ENCODE measurements at regions not wholly inside any gene's neighbourhood (a gene's known extent, or its start where the extent isn't known, plus 50 kb on each side); places are given as distances from the start of the nearest gene placed in this dataset.
A peak's percentile ranks its signal among the peaks of the same experiment; 100 is the strongest.

DNA sequence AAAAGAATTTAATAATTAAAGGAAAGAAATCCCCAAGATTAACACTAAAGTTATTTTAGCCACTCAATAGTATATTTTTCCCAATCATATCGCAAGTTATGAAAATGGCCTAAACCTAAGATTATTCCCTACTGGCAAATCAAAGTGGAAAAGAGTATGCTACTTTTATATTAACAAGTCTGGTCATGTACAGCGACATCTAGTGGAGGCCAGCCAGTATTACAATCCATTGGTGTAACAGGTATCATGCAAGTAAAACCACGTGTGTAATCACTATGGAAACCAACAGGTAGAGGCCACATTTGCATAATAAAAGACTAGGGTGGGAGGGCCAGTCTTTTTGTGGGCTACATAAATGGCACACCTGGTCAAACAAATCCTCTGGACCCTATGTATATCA, 976.4 kb upstream of the CDH9 start:
- WGBS (ENCODE audit: insufficient coverage), result no CpG with 5 or more reads among the region's 3 CpGs

DNA sequence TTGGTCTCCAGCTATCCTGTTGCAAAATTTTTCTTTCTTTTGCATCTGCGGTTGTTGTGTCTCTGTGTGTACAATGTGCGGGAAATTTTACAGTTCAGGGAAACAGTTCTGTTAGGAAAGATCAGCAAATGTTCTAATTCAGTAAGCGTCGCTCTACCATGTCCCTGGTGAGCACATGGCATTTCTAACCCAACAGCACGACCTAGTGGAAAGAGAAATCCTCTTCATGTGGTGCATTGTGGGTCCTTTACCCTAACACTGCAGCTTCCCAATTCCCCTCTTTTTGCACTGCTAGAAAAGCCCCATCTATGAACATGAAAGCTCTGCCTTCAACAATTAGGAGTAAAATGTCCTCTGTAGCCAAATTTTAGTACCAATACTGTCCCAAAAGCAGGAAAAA, 974.2 kb upstream of the CDH9 start:
- peaks cover 14% of the 10 kb centered on the region for H3K9me3 ChIP-seq (ENCODE audit: control insufficient read depth, insufficient read depth, low read length)
- H3K27me3 ChIP-seq (ENCODE audit: control insufficient read depth, insufficient read depth, low read length), result no peaks in the 10 kb centered on the region
- WGBS (ENCODE audit: insufficient coverage), result 86% methylated on average over 3 of the region's 5 CpGs
- H3K27ac ChIP-seq (ENCODE audit: low read depth, low read length), result no peak overlapping the region
- no peaks in the 10 kb centered on the region for H3K4me1 ChIP-seq (ENCODE audit: control insufficient read depth, insufficient read depth, low read length)
- DNase-seq (ENCODE audit: low read depth in 4 of 6, low spot score in 6 of 6), result no peak
- no peak overlapping the region for H3K4me3 ChIP-seq (ENCODE audit: low read depth, low read length)
- no peaks in the 10 kb centered on the region for H3K36me3 ChIP-seq (ENCODE audit: control insufficient read depth, insufficient read depth, low read length)

More for the DNA sequence above, 976.4 kb upstream of the CDH9 start:
- Histone ChIP-seq H3K4me1 (ENCODE audit: control insufficient read depth, insufficient read depth, low read length) (no peaks in the 10 kb centered on the region), H3K36me3 (ENCODE audit: control insufficient read depth, insufficient read depth, low read length) (no peaks in the 10 kb centered on the region), H3K4me3 (ENCODE audit: low read depth, low read length) (no peak overlapping the region), H3K27me3 (ENCODE audit: control insufficient read depth, insufficient read depth, low read length) (no peaks in the 10 kb centered on the region), H3K9me3 (ENCODE audit: control insufficient read depth, insufficient read depth, low read length) (peaks cover 14% of the 10 kb centered on the region), H3K27ac (ENCODE audit: low read depth, low read length) (no peak overlapping the region)
- no peak for DNase-seq (ENCODE audit: low read depth in 4 of 6, low spot score in 6 of 6)

DNA sequence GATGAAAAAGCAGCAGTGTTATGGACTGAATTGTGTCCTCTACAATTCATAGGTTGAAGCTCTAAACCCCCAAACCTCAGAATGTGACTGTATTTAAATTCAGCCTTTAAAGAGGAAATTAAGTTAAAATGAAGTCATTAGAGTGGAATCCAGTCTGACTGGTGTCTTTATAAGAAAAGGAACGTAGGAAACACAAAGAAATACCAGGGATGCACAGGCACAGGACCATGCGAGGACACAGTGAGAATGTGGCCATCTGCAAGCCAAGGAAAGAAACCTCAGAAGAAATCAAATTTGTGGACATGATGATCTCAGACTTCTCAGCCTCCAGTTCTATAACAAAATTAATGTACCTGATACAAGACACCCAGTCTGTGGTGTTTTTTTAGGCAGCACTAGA, 971.2 kb upstream of the CDH9 start:
- Histone ChIP-seq H3K4me1 (ENCODE audit: control insufficient read depth, insufficient read depth, low read length) (no peaks in the 10 kb centered on the region), H3K27ac (ENCODE audit: low read depth, low read length) (no peak overlapping the region), H3K27me3 (ENCODE audit: control insufficient read depth, insufficient read depth, low read length) (no peaks in the 10 kb centered on the region), H3K9me3 (ENCODE audit: control insufficient read depth, insufficient read depth, low read length) (peaks cover 11% of the 10 kb centered on the region), H3K4me3 (ENCODE audit: low read depth, low read length) (no peak overlapping the region), H3K36me3 (ENCODE audit: control insufficient read depth, insufficient read depth, low read length) (no peaks in the 10 kb centered on the region)
- WGBS (ENCODE audit: insufficient coverage), result 85% methylated on average over 2 of the region's 2 CpGs
- no peak for DNase-seq (ENCODE audit: low read depth in 4 of 6, low spot score in 6 of 6)

DNA sequence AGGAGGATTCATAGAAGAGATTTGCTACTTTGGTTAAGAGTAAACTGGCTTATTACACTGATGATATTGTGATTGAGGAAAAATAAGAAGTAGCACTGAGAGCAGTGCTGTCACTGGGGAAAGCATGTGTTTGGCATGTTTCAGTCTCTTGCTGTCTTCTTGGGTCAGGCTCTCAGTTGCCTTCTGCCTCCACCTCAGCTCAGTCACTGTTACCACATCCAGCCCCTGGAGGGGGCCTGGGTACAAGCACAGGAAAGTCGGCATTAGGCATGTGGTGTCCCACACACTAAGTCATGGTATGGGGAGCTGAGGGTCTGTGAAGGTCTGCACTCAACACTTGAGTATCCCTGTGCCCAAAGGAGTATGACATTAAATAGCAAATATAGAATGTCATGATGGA, 958.3 kb upstream of the CDH9 start:
- Histone ChIP-seq H3K9me3 (ENCODE audit: control insufficient read depth, insufficient read depth, low read length) (no peaks in the 10 kb centered on the region), H3K36me3 (ENCODE audit: control insufficient read depth, insufficient read depth, low read length) (no peaks in the 10 kb centered on the region), H3K27me3 (ENCODE audit: control insufficient read depth, insufficient read depth, low read length) (no peaks in the 10 kb centered on the region), H3K27ac (ENCODE audit: low read depth, low read length) (no peak overlapping the region), H3K4me1 (ENCODE audit: control insufficient read depth, insufficient read depth, low read length) (no peaks in the 10 kb centered on the region), H3K4me3 (ENCODE audit: low read depth, low read length) (no peak overlapping the region)
- WGBS (ENCODE audit: insufficient coverage), result no CpG with 5 or more reads among the region's 1 CpG
- no peak for DNase-seq (ENCODE audit: low read depth in 4 of 6, low spot score in 6 of 6)

DNA sequence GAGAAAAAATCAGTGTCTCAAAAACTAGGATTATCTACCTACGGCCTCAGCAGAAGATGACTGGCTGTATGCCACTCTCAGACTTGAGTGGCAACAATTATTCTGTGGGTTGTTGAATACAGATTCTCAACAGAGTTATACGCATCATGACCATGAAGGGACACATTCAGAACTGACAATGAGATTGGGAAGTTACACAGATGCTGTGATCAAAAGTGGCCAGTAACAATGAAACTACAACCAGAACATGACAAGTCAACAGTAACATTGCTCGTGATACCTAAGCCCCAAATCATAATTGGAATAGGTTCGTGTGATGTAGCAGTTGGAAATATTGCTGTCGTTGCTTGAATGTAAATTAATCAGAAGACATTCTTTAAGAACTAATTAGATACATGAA, 957.5 kb upstream of the CDH9 start:
- no peak for DNase-seq (ENCODE audit: low read depth in 4 of 6, low spot score in 6 of 6)
- Histone ChIP-seq H3K27ac (ENCODE audit: low read depth, low read length) (no peak overlapping the region), H3K9me3 (ENCODE audit: control insufficient read depth, insufficient read depth, low read length) (no peaks in the 10 kb centered on the region), H3K4me1 (ENCODE audit: control insufficient read depth, insufficient read depth, low read length) (no peaks in the 10 kb centered on the region), H3K27me3 (ENCODE audit: control insufficient read depth, insufficient read depth, low read length) (no peaks in the 10 kb centered on the region), H3K36me3 (ENCODE audit: control insufficient read depth, insufficient read depth, low read length) (no peaks in the 10 kb centered on the region), H3K4me3 (ENCODE audit: low read depth, low read length) (no peak overlapping the region)
- 100% methylated on average over 1 of the region's 5 CpGs for WGBS (ENCODE audit: insufficient coverage)

DNA sequence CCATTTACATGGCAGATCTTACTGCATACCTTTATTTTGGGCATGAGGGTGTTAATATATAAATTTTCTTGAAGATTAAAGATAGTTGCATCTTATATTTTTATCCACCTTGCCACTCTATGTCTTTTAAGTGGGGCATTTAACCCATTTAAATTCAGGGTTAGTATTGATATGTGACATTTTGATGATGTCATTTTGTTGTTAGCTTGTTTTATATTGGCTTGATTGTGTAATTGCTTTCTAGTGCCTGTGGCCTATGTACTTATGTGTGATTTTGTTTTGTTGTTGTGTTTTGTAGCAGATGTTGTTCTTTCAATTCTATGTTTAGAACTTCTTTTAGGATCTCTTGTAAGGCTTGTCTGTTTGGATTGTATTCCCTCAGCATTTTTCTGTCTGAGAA, 939.9 kb upstream of the CDH9 start:
- no peak overlapping the region for H3K4me3 ChIP-seq (ENCODE audit: low read depth, low read length)
- no peaks in the 10 kb centered on the region for H3K36me3 ChIP-seq (ENCODE audit: control insufficient read depth, insufficient read depth, low read length)
- no peaks in the 10 kb centered on the region for H3K4me1 ChIP-seq (ENCODE audit: control insufficient read depth, insufficient read depth, low read length)
- no peaks in the 10 kb centered on the region for H3K27me3 ChIP-seq (ENCODE audit: control insufficient read depth, insufficient read depth, low read length)
- H3K9me3 ChIP-seq (ENCODE audit: control insufficient read depth, insufficient read depth, low read length), result peaks cover 2% of the 10 kb centered on the region
- H3K27ac ChIP-seq (ENCODE audit: low read depth, low read length), result no peak overlapping the region
- DNase-seq (ENCODE audit: low read depth in 4 of 6, low spot score in 6 of 6), result no peak

DNA sequence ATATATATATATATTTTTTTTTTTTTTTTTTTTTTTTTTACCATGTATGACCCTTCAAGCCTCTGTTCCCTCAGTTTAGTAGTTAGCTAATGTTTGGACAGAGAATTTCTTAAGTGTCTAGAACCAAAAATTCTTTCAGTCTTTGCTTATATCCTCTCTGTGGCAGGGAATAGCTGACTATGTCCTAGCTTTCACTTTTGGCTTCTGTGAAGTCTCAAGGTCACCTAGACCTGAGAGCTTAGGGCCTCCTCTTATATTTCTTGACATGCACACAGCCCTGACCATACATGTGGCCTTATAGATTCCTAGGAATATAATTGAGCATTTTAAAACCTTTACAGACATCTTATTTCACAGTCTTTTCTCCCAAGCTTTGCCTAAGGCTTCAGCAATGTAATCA, 930.8 kb upstream of the CDH9 start:
- Histone ChIP-seq H3K27me3 (ENCODE audit: control insufficient read depth, insufficient read depth, low read length) (no peaks in the 10 kb centered on the region), H3K27ac (ENCODE audit: low read depth, low read length) (no peak overlapping the region), H3K4me3 (ENCODE audit: low read depth, low read length) (no peak overlapping the region), H3K4me1 (ENCODE audit: control insufficient read depth, insufficient read depth, low read length) (no peaks in the 10 kb centered on the region), H3K36me3 (ENCODE audit: control insufficient read depth, insufficient read depth, low read length) (no peaks in the 10 kb centered on the region), H3K9me3 (ENCODE audit: control insufficient read depth, insufficient read depth, low read length) (peaks cover 4% of the 10 kb centered on the region)
- DNase-seq (ENCODE audit: low read depth in 4 of 6, low spot score in 6 of 6), result no peak

DNA sequence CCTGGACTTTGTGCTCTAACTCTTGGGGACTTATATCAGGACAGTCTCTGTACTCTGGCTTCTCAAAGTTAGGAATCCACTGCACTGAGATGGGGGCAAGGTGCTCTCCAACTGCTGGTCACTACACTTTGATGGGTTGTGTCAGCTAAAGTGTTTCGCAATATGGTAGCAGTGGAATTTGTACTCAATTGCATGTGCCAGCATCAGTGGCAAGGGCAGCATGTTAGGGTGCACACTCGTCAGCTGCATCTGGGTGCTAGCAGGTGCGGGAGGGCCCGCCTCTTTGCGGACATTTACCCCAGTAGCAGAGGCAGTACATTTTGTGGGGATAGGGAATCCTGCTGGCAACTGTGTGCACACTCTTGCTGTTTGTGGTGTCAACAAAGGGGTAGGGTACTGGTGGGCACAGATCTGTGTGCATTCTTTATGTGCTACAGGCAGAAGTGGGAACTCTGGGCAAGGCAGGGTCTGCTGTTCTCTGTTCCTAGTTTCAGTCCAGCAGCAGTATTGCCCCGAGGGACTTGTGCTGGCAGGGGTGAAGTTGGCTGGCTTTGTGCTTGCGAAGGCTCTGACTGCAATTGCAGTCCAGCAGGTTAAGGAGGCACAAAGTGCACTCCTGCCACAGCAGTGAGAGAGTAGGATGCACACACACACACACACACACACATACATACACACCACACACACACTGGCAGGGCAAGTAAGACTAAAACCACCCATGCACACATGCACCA, 924.8 kb upstream of the CDH9 start:
- Histone ChIP-seq H3K36me3 (ENCODE audit: control insufficient read depth, insufficient read depth, low read length) (no peaks in the 10 kb centered on the region), H3K27ac (ENCODE audit: low read depth, low read length) (no peak overlapping the region), H3K27me3 (ENCODE audit: control insufficient read depth, insufficient read depth, low read length) (no peaks in the 10 kb centered on the region), H3K4me3 (ENCODE audit: low read depth, low read length) (no peak overlapping the region), H3K9me3 (ENCODE audit: control insufficient read depth, insufficient read depth, low read length) (peaks cover 4% of the 10 kb centered on the region), H3K4me1 (ENCODE audit: control insufficient read depth, insufficient read depth, low read length) (no peaks in the 10 kb centered on the region)
- no peak for DNase-seq (ENCODE audit: low read depth in 4 of 6, low spot score in 6 of 6)
- WGBS (ENCODE audit: insufficient coverage), result 98% methylated on average over 6 of the region's 7 CpGs

DNA sequence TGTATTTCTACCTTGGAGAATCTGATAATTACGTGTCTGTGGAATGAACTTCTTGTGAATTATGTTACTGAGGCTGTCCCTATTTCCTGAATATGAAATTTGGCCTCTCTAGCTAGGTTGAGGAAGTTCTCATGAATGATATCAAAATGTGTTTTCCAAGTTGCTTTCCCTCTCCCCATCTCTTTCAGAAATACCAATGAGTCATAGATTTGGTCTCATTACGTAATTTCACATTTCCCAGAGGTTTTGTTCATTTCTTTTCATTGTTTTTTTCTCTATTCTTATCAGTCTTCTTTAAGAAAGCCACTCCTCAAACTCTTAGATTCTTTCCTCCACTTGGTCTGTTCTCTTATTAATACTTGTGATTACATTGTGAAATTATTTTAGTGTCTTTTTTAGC, 923.8 kb upstream of the CDH9 start:
- no peaks in the 10 kb centered on the region for H3K36me3 ChIP-seq (ENCODE audit: control insufficient read depth, insufficient read depth, low read length)
- no peak for DNase-seq (ENCODE audit: low read depth in 4 of 6, low spot score in 6 of 6)
- no peaks in the 10 kb centered on the region for H3K4me1 ChIP-seq (ENCODE audit: control insufficient read depth, insufficient read depth, low read length)
- no peaks in the 10 kb centered on the region for H3K27me3 ChIP-seq (ENCODE audit: control insufficient read depth, insufficient read depth, low read length)
- no CpG with 5 or more reads among the region's 2 CpGs for WGBS (ENCODE audit: insufficient coverage)
- H3K27ac ChIP-seq (ENCODE audit: low read depth, low read length), result no peak overlapping the region
- peaks cover 1% of the 10 kb centered on the region for H3K9me3 ChIP-seq (ENCODE audit: control insufficient read depth, insufficient read depth, low read length)
- no peak overlapping the region for H3K4me3 ChIP-seq (ENCODE audit: low read depth, low read length)

DNA sequence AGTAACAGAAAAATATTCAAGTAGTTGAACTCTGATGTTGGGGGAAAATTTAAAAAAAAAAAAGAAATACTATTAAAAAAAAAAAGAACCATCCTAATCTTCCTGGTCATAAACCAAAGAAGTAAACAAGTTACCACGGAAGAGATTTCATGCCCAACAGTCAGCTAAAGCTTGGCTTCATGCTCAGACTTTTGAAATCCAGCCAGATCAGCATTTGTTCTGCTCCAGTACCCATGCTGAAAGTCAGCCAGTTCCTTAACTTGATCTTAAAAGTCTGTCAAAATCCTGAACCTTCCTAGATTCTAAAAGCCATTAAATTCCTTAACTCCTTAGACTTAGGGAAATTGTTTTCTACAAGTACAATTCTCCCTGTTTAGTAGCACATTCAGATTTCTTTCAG, 908.7 kb upstream of the CDH9 start:
- H3K9me3 ChIP-seq (ENCODE audit: control insufficient read depth, insufficient read depth, low read length), result no peaks in the 10 kb centered on the region
- no peak overlapping the region for H3K27ac ChIP-seq (ENCODE audit: low read depth, low read length)
- no peaks in the 10 kb centered on the region for H3K27me3 ChIP-seq (ENCODE audit: control insufficient read depth, insufficient read depth, low read length)
- peak in 5 of 6 donors; percentile 17 to 91 (median 31) for DNase-seq (ENCODE audit: low read depth in 4 of 6, low spot score in 6 of 6)
- H3K36me3 ChIP-seq (ENCODE audit: control insufficient read depth, insufficient read depth, low read length), result no peaks in the 10 kb centered on the region
- H3K4me3 ChIP-seq (ENCODE audit: low read depth, low read length), result no peak overlapping the region
- 17% methylated on average over 1 of the region's 1 CpG for WGBS (ENCODE audit: insufficient coverage)
- H3K4me1 ChIP-seq (ENCODE audit: control insufficient read depth, insufficient read depth, low read length), result no peaks in the 10 kb centered on the region

All from spinal cord (tissue), 9 donors.